GM12875 (cell line): ENCODE measurements at regions not wholly inside any gene's neighbourhood (a gene's known extent, or its start where the extent isn't known, plus 50 kb on each side); places are given as distances from the start of the nearest gene placed in this dataset.

ENCODE experiments used
- H3K4me3 ChIP-seq: one replicate; pipeline ENCODE4 v1.5.1; 2011; ENCODE audit warnings: low read depth, low read length, control low read depth
- TF ChIP-seq, protein P1 (sequence below): IDR thresholded peaks from 2 replicates; pipeline ENCODE4 v1.5.1; 2011; ENCODE audit warnings: low read depth, mild to moderate bottlenecking, control low read depth, inconsistent platforms, low read length, moderate library complexity, borderline replicate concordance; ENCODE audit not compliant: insufficient read depth

DNA sequence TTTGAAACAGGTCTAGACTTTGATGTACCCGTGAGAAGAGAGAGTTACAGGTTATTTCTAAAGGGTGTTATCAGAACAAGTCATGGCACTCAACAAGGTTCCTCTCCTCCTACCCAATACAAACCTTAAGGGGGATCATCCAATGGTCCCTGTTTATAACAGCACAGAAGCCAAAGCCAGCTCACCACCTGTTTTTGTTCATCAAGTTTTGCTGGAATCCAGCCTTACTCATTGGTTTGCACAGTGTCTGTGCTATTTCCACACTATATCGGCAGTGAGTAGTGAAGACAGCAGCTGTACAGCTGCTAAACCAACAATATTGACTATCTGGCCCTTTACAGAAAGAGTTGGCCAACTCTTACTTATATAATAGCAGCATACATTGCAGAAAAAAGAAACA, 262.1 kb upstream of the STS start:
- H3K4me3 ChIP-seq: no peak overlapping the region
- TF ChIP-seq, protein P1, sequence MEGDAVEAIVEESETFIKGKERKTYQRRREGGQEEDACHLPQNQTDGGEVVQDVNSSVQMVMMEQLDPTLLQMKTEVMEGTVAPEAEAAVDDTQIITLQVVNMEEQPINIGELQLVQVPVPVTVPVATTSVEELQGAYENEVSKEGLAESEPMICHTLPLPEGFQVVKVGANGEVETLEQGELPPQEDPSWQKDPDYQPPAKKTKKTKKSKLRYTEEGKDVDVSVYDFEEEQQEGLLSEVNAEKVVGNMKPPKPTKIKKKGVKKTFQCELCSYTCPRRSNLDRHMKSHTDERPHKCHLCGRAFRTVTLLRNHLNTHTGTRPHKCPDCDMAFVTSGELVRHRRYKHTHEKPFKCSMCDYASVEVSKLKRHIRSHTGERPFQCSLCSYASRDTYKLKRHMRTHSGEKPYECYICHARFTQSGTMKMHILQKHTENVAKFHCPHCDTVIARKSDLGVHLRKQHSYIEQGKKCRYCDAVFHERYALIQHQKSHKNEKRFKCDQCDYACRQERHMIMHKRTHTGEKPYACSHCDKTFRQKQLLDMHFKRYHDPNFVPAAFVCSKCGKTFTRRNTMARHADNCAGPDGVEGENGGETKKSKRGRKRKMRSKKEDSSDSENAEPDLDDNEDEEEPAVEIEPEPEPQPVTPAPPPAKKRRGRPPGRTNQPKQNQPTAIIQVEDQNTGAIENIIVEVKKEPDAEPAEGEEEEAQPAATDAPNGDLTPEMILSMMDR: no peak

DNA sequence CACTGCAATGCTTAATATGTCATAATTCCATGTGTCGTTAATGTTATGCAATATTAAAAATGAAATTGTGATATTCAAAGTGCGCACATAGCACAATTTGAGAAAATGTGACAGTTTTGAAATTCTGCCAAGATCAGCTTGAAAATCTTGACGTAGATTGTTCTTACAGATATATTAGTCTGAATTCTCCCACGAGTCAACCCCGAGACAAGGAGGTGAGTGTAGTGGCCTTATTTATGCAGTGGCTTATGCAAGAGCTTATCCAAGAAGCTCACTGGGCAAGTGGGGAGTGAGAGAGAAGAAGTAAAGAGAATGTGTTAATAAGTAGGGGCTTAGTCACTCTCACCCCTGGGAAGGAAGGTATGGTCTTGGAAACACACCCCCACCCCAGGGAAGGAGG, 286.1 kb upstream of the STS start:
- H3K4me3 ChIP-seq: no peak overlapping the region
- TF ChIP-seq, protein P1: no peak

DNA sequence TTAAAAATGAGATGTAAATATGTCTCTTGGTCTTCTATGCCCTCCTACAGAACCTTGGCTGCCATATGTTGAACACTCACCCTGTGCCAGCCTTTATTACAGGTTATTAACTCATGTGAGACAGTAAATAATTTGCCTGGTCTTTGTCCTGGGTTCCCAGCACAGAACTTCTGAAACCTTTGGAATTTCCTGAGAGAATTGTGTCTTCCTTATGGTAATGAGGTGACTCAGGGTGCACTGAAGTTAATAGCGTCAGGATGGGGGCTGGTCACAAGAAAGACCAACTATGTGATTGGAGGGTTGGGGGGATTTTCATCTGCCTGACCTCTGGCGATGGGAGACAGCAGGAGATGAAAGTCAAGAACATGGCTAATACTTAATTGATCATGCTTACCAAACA, 289.8 kb upstream of the STS start:
- H3K4me3 ChIP-seq: no peak overlapping the region
- TF ChIP-seq, protein P1: no peak

DNA sequence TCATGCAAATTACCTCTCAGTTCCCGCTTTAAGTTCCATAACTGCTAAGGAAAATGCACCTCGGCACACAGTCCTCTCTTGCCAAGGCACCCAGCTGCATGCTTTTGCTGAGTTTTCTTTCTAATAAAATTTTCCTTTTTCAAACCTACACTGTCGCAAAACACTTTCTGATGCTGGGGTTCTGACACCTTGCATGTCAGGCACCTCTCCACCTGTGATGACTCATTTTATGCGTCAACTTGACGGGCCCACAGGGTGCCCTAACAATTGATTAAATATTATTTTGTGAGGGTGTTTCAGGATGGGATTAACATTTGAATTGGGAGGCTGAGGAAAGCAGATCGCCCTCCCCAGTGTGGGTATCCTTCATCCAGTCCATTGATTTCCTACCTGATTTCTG, 291.0 kb upstream of the STS start:
- TF ChIP-seq, protein P1: no peak
- H3K4me3 ChIP-seq: no peak overlapping the region

DNA sequence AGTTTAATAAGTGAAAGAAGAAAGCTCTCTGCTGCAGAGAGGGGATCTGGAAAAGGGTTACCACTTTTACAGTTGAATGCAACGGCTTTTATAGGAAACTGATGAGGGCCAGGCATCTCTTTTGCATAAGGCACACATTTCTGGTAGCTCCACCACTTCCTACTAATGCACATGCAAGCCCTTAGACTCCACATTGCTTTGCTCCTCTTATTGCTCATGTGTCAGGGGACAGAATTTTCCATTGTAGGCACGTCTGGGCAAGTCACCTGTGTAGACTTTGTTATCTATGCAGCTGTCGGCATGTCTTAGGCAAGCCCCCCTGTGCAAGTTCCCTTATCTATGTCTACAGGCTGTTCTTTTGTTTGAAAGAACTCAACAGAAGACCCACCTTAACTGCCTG, 294.6 kb upstream of the STS start:
- H3K4me3 ChIP-seq: no peak overlapping the region
- TF ChIP-seq, protein P1: no peak

DNA sequence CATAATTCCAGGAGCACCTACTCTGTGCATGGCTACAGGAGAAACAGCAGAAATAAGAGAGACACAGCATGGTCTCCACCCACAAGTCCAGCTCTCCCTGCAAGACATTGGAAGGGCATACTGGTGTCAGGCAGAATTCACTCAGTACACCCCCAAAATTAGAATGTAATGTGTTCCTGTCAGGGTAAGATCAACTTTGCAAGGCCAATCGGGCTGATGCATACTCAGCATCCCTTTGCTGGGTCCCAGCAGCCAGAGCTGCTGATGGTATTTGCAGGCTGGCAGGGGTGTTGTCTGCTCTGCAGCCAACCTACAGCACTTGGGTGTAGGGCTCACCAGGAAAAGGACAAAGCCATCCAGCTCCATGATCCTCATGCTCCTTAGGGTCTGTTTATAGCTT, 295.4 kb upstream of the STS start:
- TF ChIP-seq, protein P1: no peak
- no peak overlapping the region for H3K4me3 ChIP-seq

DNA sequence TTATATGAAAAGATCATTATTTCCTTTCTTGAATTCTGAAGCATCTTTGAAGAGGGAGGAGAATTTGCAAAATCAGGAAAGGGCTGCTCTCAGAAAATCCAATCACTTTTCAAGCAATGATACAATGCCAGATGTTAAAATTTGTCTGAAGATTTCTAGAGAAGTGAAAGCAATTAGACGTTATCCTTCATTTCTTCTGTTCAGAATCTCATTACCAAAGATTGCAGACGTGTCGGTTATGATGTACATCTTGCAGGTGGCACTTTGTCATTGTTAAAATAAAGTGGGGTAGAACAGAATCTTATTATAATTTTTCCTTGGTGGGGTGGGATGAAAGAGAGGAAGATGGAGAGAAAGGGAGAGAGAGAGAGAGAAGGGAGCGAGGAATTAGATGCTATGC, 296.4 kb upstream of the STS start:
- TF ChIP-seq, protein P1: no peak
- H3K4me3 ChIP-seq: no peak overlapping the region
